IMR-90 (cell line): ENCODE measurements at regions not wholly inside any gene's neighbourhood (a gene's known extent, or its start where the extent isn't known, plus 50 kb on each side); places are given as distances from the start of the nearest gene placed in this dataset.

Experiments
- ATAC-seq: fragments of 200-7000 bp; cut with Tn5 transposase; 2 replicates; pipeline ENCODE4 v1.9.1; 2020; ENCODE audit warnings: low read depth, mild to moderate bottlenecking, moderate library complexity
- BruUV-seq: library from RNA; stranded (reverse); fragments of 400-500 nt; replicated peaks from 2 replicates; lab custom pipeline; 2021; lab: Mats Ljungman, UMichigan
- CTCF ChIA-PET: fragments of 300-600 bp; formaldehyde crosslinking; extraction: SDS; loops from one replicate; lab custom pipeline; 2021; ENCODE audit warnings: antibody characterized with exemption; lab: Yijun Ruan, JAX
- POLR2A ChIA-PET: fragments of 300-600 bp; sonication (Branson Sonifier 250); formaldehyde crosslinking; loops from one replicate; lab custom pipeline; 2022; ENCODE audit warnings: antibody characterized with exemption; ENCODE audit not compliant: unreplicated experiment; lab: Charles Lee
- DNase-seq: peaks from one replicate; pipeline ENCODE4 v3.0.0; 2013
- H2AFZ ChIP-seq: replicated peaks from 2 replicates; pipeline ENCODE3; 2013; ENCODE audit warnings: low read length, mild to moderate bottlenecking; ENCODE audit not compliant: poor library complexity
- H2AK5ac ChIP-seq: 2 replicates; pipeline ENCODE4 v1.6.1; 2013; ENCODE audit warnings: low read depth, low read length, inconsistent platforms
- H2AK9ac ChIP-seq: replicated peaks from 2 replicates; pipeline ENCODE3; 2013; ENCODE audit warnings: mild to moderate bottlenecking, low read depth, low read length, moderate library complexity; ENCODE audit not compliant: poor library complexity
- H2BK120ac ChIP-seq: 2 replicates; pipeline ENCODE4 v1.6.1; 2013; ENCODE audit warnings: low read depth, low read length, inconsistent platforms
- H2BK15ac ChIP-seq: 3 replicates; pipeline ENCODE4 v1.6.1; 2013; ENCODE audit warnings: low read depth, low read length, inconsistent platforms
- H2BK20ac ChIP-seq: 2 replicates; pipeline ENCODE4 v1.6.1; 2013; ENCODE audit warnings: low read depth, mild to moderate bottlenecking, inconsistent platforms, low read length, moderate library complexity
- H2BK5ac ChIP-seq: 2 replicates; pipeline ENCODE4 v1.6.1; 2013; ENCODE audit warnings: mild to moderate bottlenecking, low read depth, low read length, inconsistent platforms; ENCODE audit not compliant: poor library complexity, severe bottlenecking
- H3K14ac ChIP-seq: replicated peaks from 2 replicates; pipeline ENCODE4 v1.6.1; 2013; ENCODE audit warnings: low read depth, low read length, inconsistent platforms
- H3K18ac ChIP-seq: 2 replicates; pipeline ENCODE4 v1.6.1; 2013; ENCODE audit warnings: low read depth, low read length, control low read depth
- H3K23ac ChIP-seq: 2 replicates; pipeline ENCODE4 v1.6.1; 2013; ENCODE audit warnings: low read depth, low read length, inconsistent platforms
- H3K27ac ChIP-seq: 2 replicates; pipeline ENCODE4 v1.5.1; 2013; ENCODE audit warnings: mild to moderate bottlenecking, control low read depth, low read length; ENCODE audit not compliant: insufficient read depth
- H3K27me3 ChIP-seq: 2 replicates; pipeline ENCODE4 v1.6.1; 2013; ENCODE audit warnings: low read length; ENCODE audit not compliant: control insufficient read depth, insufficient read depth
- H3K36me3 ChIP-seq: 2 replicates; pipeline ENCODE4 v1.6.1; 2013; ENCODE audit warnings: low read length, mixed read lengths; ENCODE audit not compliant: control insufficient read depth, insufficient read depth
- H3K4ac ChIP-seq: 2 replicates; pipeline ENCODE4 v1.6.1; 2013; ENCODE audit warnings: low read depth, low read length, inconsistent platforms
- H3K4me1 ChIP-seq: 2 replicates; pipeline ENCODE4 v1.6.1; 2013; ENCODE audit warnings: low read length, mixed read lengths; ENCODE audit not compliant: control insufficient read depth, insufficient read depth
- H3K4me2 ChIP-seq: 2 replicates; pipeline ENCODE4 v1.6.1; 2013; ENCODE audit warnings: low read depth, mild to moderate bottlenecking, control low read depth, low read length, moderate library complexity
- H3K4me3 ChIP-seq: 2 replicates; pipeline ENCODE4 v1.5.1; 2013; ENCODE audit warnings: low read depth, mild to moderate bottlenecking, control low read depth, low read length, moderate library complexity; ENCODE audit not compliant: insufficient read depth
- H3K56ac ChIP-seq: 2 replicates; pipeline ENCODE4 v1.6.1; 2013; ENCODE audit warnings: low read length, inconsistent platforms; ENCODE audit not compliant: insufficient read depth; ENCODE audit errors: extremely low read depth
- H3K79me1 ChIP-seq, 2 experiments: 2 replicates each; pipeline ENCODE4 v1.6.1; 2013; ENCODE audit warnings: low read length in 2 of 2, inconsistent platforms in 1 of 2, low read depth in 1 of 2
- H3K9ac ChIP-seq: 2 replicates; pipeline ENCODE4 v1.6.1; 2013; ENCODE audit warnings: low read depth, low read length, control low read depth
- H3K9me1 ChIP-seq: 2 replicates; pipeline ENCODE4 v1.6.1; 2013; ENCODE audit warnings: low read length, inconsistent platforms; ENCODE audit not compliant: insufficient read depth
- H3K9me3 ChIP-seq: 2 replicates; pipeline ENCODE4 v1.6.1; 2013; ENCODE audit warnings: low read length; ENCODE audit not compliant: control insufficient read depth, insufficient read depth
- H4K20me1 ChIP-seq: 2 replicates; pipeline ENCODE4 v1.6.1; 2013; ENCODE audit warnings: low read length, inconsistent platforms; ENCODE audit not compliant: insufficient read depth
- H4K5ac ChIP-seq: 2 replicates; pipeline ENCODE4 v1.6.1; 2013; ENCODE audit warnings: mild to moderate bottlenecking, low read depth, low read length, control low read depth
- H4K8ac ChIP-seq, 2 experiments: 2 replicates each; pipeline ENCODE4 v1.6.1; 2013; ENCODE audit warnings: low read depth in 2 of 2, low read length in 2 of 2, control low read depth in 1 of 2, inconsistent platforms in 1 of 2
- H4K91ac ChIP-seq: 2 replicates; pipeline ENCODE4 v1.6.1; 2013; ENCODE audit warnings: low read depth, low read length, inconsistent platforms; ENCODE audit not compliant: insufficient read depth
- BHLHE40 ChIP-seq: fragments of 150-350 bp; IDR thresholded peaks from 2 replicates; pipeline ENCODE4 v1.6.1; 2016; ENCODE audit warnings: mild to moderate bottlenecking, low read depth, low read length
- CEBPB ChIP-seq: IDR thresholded peaks from 2 replicates; pipeline ENCODE4 v1.6.1; 2012; ENCODE audit warnings: low read depth, low read length, improper control_type of control experiment
- CHD1 ChIP-seq: IDR thresholded peaks from 2 replicates; pipeline ENCODE4 v1.6.1; 2012; ENCODE audit warnings: low read depth, low read length, improper control_type of control experiment
- FOS ChIP-seq: fragments of 150-350 bp; IDR thresholded peaks from 2 replicates; pipeline ENCODE4 v1.6.1; 2016; ENCODE audit warnings: low read depth, low read length
- MAFK ChIP-seq: IDR thresholded peaks from 2 replicates; pipeline ENCODE4 v1.6.1; 2012; ENCODE audit warnings: low read depth, low read length, improper control_type of control experiment
- MAZ ChIP-seq: IDR thresholded peaks from 2 replicates; pipeline ENCODE4 v1.6.1; 2012; ENCODE audit warnings: low read depth, mild to moderate bottlenecking, low read length, improper control_type of control experiment, moderate library complexity, borderline replicate concordance
- MXI1 ChIP-seq: IDR thresholded peaks from 2 replicates; pipeline ENCODE4 v1.6.1; 2012; ENCODE audit warnings: low read depth, mild to moderate bottlenecking, low read length, moderate library complexity, borderline replicate concordance
- NFE2L2 ChIP-seq: fragments of 150-350 bp; IDR thresholded peaks from 2 replicates; pipeline ENCODE4 v1.6.1; 2016; ENCODE audit warnings: low read depth, mild to moderate bottlenecking, low read length
- POLR2A ChIP-seq: IDR thresholded peaks from 2 replicates; pipeline ENCODE4 v1.6.1; 2012; ENCODE audit warnings: mild to moderate bottlenecking, low read depth, low read length
- RAD21 ChIP-seq: IDR thresholded peaks from 2 replicates; pipeline ENCODE4 v1.6.1; 2012; ENCODE audit warnings: low read length, improper control_type of control experiment
- RCOR1 ChIP-seq: IDR thresholded peaks from 2 replicates; pipeline ENCODE4 v1.6.1; 2012; ENCODE audit warnings: mild to moderate bottlenecking, low read length, improper control_type of control experiment; ENCODE audit not compliant: insufficient replicate concordance
- SMC3 ChIP-seq: fragments of 150-350 bp; IDR thresholded peaks from 2 replicates; pipeline ENCODE4 v1.6.1; 2016; ENCODE audit warnings: low read depth, mild to moderate bottlenecking, antibody characterized with exemption, low read length, moderate library complexity
- USF2 ChIP-seq: fragments of 150-350 bp; IDR thresholded peaks from 2 replicates; pipeline ENCODE4 v1.6.1; 2017; ENCODE audit warnings: mild to moderate bottlenecking, antibody characterized with exemption, low read length, low read depth
- WGBS, 2 experiments: methylation state at CpG; one replicate each; pipeline versions ENCODE4 v1.1.5 to v1.1.7; 2013; ENCODE audit warnings: missing lambda C conversion rate in 2 of 2; ENCODE audit not compliant: insufficient read length in 1 of 2; ENCODE audit errors: extremely low coverage in 2 of 2; 5-methylcytosine and 5-hydroxymethylcytosine counted together
- dilution Hi-C: fragments of 300-500 bp; cut with HindIII; formaldehyde crosslinking; loops from one replicate; pipeline ENCODE4 v1.14.3; 2018; ENCODE audit warnings: low sequenced_read_pairs; ENCODE audit not compliant: unreplicated experiment
- in situ Hi-C: fragments of 300-500 bp; cut with MboI; formaldehyde crosslinking; loops from 3 replicates; pipeline ENCODE4 v1.14.3; 2019; ENCODE audit warnings: low sequenced_read_pairs, inconsistent platforms, mixed read lengths
- intact Hi-C: fragments of 100-400 bp; cut with micrococcal nuclease; formaldehyde crosslinking; loops from 2 replicates; pipeline ENCODE4 v1.10.0; 2022
- TF ChIP-seq, protein P1 (sequence below): fragments of 150-350 bp; IDR thresholded peaks from 2 replicates; pipeline ENCODE4 v1.6.1; 2016; ENCODE audit warnings: low read depth, mild to moderate bottlenecking, low read length, moderate library complexity, borderline replicate concordance
- TF ChIP-seq, protein P2 (sequence below): conservative IDR thresholded peaks from 2 replicates; pipeline ENCODE4 v1.5.1; 2012; ENCODE audit warnings: mild to moderate bottlenecking, low read depth, low read length, improper control_type of control experiment

GRCh38 chr4:14726877-14727361 is 275.4 kb upstream of the CPEB2 start:
- no peak overlapping the region for H4K91ac ChIP-seq
- peak; percentile 35 for DNase-seq

More at GRCh38 chr4:14726877-14727361, 275.4 kb upstream of the CPEB2 start:
- ChIA-PET CTCF (no interaction called here), POLR2A (no interaction called here)
- TF ChIP-seq SMC3 (no peak), CHD1 (no peak), RCOR1 (no peak), MAZ (no peak), USF2 (no peak), FOS (no peak), RAD21 (no peak), MXI1 (no peak), BHLHE40 (no peak), MAFK (no peak), POLR2A (no peak), NFE2L2 (no peak), CEBPB (no peak)
- TF ChIP-seq, protein P1, sequence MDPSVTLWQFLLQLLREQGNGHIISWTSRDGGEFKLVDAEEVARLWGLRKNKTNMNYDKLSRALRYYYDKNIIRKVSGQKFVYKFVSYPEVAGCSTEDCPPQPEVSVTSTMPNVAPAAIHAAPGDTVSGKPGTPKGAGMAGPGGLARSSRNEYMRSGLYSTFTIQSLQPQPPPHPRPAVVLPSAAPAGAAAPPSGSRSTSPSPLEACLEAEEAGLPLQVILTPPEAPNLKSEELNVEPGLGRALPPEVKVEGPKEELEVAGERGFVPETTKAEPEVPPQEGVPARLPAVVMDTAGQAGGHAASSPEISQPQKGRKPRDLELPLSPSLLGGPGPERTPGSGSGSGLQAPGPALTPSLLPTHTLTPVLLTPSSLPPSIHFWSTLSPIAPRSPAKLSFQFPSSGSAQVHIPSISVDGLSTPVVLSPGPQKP = no peak
- TF ChIP-seq, protein P2, sequence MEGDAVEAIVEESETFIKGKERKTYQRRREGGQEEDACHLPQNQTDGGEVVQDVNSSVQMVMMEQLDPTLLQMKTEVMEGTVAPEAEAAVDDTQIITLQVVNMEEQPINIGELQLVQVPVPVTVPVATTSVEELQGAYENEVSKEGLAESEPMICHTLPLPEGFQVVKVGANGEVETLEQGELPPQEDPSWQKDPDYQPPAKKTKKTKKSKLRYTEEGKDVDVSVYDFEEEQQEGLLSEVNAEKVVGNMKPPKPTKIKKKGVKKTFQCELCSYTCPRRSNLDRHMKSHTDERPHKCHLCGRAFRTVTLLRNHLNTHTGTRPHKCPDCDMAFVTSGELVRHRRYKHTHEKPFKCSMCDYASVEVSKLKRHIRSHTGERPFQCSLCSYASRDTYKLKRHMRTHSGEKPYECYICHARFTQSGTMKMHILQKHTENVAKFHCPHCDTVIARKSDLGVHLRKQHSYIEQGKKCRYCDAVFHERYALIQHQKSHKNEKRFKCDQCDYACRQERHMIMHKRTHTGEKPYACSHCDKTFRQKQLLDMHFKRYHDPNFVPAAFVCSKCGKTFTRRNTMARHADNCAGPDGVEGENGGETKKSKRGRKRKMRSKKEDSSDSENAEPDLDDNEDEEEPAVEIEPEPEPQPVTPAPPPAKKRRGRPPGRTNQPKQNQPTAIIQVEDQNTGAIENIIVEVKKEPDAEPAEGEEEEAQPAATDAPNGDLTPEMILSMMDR = no peak
- no peak overlapping the region for H3K4me2 ChIP-seq
- H2BK120ac ChIP-seq = no peak overlapping the region
- no peak overlapping the region for H2BK20ac ChIP-seq
- no peaks in the 10 kb centered on the region for H3K9me1 ChIP-seq
- no peak for ATAC-seq
- no peaks in the 10 kb centered on the region for H3K4me1 ChIP-seq
- H3K18ac ChIP-seq = no peak overlapping the region
- H3K9ac ChIP-seq = no peak overlapping the region
- H3K79me1 ChIP-seq = no peaks in the 10 kb centered on the region
- H3K27ac ChIP-seq = no peak overlapping the region
- no peaks in the 10 kb centered on the region for H3K27me3 ChIP-seq
- H3K14ac ChIP-seq = no peak overlapping the region
- H2AFZ ChIP-seq = no peak overlapping the region
- no peak overlapping the region for H2BK5ac ChIP-seq
- H4K20me1 ChIP-seq = no peaks in the 10 kb centered on the region
- H3K56ac ChIP-seq = no peak overlapping the region
- H3K23ac ChIP-seq = no peak overlapping the region
- H3K36me3 ChIP-seq = no peaks in the 10 kb centered on the region
- H2AK5ac ChIP-seq = no peak overlapping the region
- WGBS, 2 experiments = no CpG with 5 or more reads among the region's 4 CpGs
- no peak overlapping the region for H4K8ac ChIP-seq
- no peak overlapping the region for H4K5ac ChIP-seq
- no peaks in the 10 kb centered on the region for H3K9me3 ChIP-seq
- no peak overlapping the region for H2AK9ac ChIP-seq
- H3K4me3 ChIP-seq = no peak overlapping the region
- dilution Hi-C loops (no loop called here), in situ Hi-C loops (no loop called here), intact Hi-C loops (no loop called here)
- no peak overlapping the region for H3K4ac ChIP-seq
- H2BK15ac ChIP-seq = no peak overlapping the region
- no TSS peak for BruUV-seq
